ENCODE measurements at regions not wholly inside any gene's neighbourhood (a gene's known extent, or its start where the extent isn't known, plus 50 kb on each side); places are given as distances from the start of the nearest gene placed in this dataset.

GRCh38 chr3:87710028-87710427, 348.8 kb downstream of the CGGBP1 start:
- TF ChIP-seq POLR2A (IDR thresholded peaks at IDR 0.05; ENCODE audit: low read depth, low read length) (no peak), TAF1 (IDR thresholded peaks at IDR 0.05; ENCODE audit: borderline replicate concordance, low read depth, low read length) (no peak)
